Renal cortical epithelial cell (primary cell): ENCODE measurements at regions not wholly inside any gene's neighbourhood (a gene's known extent, or its start where the extent isn't known, plus 50 kb on each side); places are given as distances from the start of the nearest gene placed in this dataset.
"Not testable (repeated sequence)": the region's sequence is repeated elsewhere in the genome, so short reads cannot be mapped to it uniquely, and the experiment has no call there.

Experiments
- DNase-seq: peaks from one replicate; pipeline ENCODE4 v3.0.0-alpha.2; 2011; ENCODE audit warnings: low read depth

DNA sequence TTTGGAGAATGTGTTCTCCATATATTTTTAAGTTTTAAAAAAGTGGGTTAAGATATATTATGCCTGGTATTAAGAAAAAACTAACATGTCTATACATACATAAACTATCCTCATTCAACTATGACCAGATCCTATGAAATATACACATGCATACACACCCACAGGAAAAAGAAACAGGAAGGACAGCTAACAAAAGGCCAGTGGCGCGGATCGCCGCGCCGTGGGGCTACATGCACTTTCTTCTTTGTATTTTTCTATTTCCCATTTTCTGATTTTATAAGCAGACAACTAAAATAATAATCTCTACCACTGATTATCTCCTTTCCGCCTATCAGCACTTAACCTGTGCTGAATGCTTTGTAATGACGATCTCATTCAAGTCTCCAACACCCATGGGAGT lies 160.1 kb downstream of the OR4M2 start:
- no peak for DNase-seq

DNA sequence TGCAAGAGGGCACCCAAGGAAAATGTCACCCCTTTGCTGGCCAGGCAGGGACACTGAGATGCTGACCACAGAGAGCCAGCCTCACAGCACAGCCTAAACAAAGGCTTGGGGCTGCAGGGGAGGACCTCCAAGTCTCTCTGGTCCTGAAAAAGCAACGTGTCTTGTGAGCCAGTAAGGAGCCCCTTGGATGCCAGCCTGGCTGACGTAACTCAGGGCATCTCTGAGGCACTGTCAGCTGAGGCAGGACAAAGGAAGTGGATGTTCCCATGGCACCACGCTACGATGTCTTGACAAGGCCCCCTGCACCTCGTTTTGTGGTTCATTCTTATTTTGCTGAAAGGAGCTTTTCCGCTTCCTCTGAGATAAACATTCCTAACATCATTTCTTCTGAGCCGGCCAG lies 160.7 kb downstream of the OR4M2 start:
- DNase-seq = no peak

- DNase-seq = no peak
Observed at GRCh38 chr15:22241451-22241850, 161.1 kb downstream of the OR4M2 start.

- not testable (repeated sequence) for DNase-seq
Observed at GRCh38 chr15:22242311-22242710, 162.0 kb downstream of the OR4M2 start.

DNA sequence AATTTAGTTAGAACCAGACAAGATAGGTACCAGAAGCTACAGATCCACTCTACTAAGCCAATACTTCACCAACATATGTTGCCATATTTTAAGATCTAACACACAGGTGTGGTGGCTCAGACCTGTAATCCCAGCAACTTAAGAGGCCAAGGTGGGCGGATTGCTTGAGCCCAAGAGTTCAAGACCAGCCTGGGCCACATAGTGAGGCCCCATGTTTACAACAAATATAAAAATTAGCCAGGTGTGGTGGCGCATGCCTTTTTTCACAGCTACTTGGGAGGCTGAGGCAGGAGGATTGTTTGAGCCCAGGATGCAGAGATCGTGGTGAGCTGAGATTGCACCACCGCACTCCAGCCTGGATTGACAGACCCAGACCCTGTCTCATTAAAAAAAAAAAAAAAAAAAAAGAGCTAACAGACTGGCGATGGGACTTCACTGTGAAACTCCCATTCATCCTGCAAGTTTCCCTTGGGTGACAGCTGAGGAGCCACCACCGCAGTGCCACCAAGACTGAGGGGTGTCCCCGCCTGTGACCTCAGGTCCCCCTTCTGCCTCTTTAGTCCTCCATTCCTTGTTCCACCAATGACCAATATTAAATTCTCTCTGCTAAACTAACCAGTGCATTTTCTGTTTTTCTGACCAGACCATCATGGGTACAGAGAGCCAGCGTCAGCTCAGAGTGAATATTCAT lies 163.3 kb downstream of the OR4M2 start:
- DNase-seq = no peak

DNA sequence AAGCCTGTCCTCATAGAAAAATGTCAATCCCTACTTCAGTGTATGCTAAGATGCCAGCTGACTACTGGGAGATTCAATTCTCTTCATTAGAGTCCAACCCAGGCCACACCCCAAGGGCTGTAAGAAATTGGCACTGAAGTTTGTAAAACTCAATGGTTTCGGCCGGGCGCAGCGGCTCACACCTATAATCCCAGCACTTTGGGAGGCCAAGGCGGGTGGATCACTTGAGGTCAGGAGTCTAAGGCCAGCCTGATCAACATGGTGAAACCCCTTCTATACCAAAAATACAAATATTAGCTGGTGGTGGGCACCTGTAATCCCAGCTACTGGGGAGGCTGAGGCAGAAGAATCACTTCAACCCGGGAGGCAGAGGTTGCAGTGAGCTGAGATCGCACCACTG lies 169.2 kb downstream of the OR4M2 start:
- DNase-seq = not testable (repeated sequence)

DNA sequence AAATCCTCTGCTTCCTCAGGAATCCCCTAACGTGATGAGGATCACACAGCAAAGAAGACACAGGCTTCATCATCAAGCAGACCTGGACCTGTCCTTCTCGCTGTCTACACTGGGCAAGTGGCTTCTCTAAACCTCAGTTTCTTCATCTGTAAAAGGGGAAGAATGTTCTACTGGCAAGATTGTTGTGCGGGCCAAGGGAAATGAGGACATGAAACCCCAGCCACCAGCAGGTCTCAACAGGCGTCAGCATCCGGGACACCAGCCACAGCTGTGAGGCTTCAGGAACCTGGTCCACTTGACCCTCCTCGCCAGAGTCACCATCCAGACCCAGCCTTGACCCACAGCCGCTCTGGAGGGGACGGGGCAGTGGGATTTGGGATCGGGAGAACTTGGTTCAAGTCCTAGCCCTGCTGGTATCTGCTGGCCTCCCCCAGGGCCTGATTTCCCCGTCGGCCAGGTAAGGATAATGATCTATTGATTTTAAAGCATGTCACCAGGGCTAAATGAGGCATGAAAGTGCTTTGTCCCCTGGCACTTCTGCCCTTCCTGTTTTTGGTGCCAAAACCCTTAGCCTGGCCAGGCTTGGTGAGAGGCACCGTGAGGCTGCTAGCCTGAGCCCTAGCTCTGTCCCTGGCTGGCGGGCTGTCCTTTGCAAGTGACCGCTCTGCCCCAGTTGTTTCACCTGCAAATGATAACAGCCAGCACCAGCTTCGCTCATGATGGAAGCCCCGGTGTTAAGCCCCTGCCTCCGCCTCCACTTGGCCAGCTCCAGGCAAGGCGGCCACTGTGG lies 170.4 kb downstream of the OR4M2 start:
- not testable (repeated sequence) for DNase-seq

DNA sequence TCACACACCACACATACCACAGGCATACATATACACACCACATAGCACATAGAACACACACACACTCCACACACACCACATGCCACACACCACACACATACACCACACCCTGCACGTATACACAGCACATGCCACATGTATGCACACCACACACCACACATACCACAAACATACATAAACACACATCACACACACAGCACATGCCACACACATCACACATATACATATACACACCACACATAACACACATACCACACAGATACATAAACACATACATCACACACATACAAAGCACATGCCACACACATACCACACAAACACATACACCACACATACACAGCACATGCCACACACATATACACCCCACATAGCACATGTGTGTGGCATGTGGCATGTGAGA lies 171.1 kb downstream of the OR4M2 start:
- DNase-seq = no peak

- DNase-seq = not testable (repeated sequence)
Observed at GRCh38 chr15:22252047-22252446, 171.7 kb downstream of the OR4M2 start.

GRCh38 chr15:22252521-22252920 lies 172.2 kb downstream of the OR4M2 start:
- DNase-seq = not testable (repeated sequence)

- not testable (repeated sequence) for DNase-seq
Observed at GRCh38 chr15:22253002-22253675, 172.8 kb downstream of the OR4M2 start.

- DNase-seq = no peak
Observed at GRCh38 chr15:22253676-22254408, 173.5 kb downstream of the OR4M2 start.

DNA sequence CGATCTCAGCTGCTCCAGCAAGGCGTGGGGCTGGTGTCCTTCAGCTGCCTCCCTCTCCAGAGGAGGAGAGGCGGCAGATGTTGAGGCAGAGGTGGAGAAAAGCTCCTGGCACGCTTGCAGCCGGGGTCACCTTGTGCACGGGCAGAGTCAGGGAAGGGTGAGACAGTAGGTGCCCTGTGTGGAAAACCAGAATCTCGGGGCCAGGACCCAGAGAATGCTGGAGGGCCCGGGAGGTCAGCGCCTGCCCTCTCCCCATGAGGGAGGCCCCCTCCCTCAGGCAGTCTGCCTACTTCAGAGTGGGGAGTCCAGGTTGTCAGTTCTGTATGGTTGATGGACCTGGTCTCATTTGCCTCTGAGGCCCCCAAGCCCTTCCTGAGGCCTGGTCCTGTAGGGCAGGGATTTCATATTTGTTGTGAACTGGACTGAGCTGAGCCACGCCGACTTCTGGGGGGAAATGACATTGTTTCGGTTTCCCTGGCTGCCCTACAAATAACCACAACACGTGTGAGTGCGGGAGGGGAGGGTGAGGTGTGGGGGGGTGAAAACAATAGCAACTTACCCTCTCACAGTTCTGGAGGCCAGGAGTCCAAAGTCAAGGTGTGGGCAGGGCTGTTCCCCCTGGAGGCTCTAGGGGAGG lies 174.2 kb downstream of the OR4M2 start:
- not testable (repeated sequence) for DNase-seq

DNA sequence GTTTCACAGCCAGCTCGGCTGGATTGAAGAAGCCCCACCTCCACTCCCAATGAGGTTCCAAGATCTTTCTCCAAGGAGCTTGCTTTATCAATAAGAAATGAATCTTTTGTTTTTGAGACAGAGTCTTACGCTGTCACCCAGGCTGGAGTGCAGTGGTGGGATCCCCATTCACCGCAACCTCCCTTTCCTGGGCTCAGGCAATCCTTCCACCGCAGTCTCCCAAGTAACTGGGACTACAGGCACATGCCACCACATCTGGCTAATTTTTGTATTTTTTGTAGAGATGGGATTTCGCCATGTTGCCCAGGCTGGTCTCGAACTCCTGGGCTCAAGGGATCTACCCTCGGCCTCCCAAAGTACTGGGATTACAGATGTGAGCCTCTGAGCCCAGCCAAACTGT lies 175.3 kb downstream of the OR4M2 start:
- not testable (repeated sequence) for DNase-seq

DNA sequence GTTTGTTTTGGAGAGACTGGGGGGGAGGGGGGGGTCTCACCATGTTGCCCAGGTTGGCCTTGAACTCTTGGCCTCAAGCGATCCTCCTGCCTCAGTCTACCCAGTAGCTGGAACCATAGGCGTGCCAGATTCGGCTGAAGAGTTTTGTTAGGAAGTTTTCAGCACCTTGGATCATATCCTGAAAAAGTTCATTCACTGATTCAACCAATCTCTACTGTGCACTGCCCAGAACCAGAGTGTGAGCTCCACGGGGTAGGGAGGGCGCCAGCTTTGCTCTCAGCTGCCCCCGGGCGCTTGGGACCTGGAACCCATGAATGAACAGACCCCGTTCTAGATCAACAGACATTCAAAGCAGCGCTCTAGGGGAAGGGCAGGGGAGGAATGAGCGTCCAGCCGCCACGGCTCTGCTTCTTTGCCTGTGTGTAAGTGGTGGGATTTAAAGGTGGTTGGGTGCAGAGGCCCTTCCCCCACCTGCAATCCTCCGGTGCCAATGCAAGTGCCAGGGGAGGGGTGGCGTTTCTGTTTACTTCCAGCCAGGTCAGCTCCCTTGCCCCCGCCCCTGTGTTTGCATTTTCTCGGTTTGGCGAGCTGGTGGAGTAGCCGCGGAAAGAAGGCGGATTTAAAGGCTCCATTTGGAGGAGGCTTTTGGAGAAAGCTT lies 176.2 kb downstream of the OR4M2 start:
- not testable (repeated sequence) for DNase-seq

DNA sequence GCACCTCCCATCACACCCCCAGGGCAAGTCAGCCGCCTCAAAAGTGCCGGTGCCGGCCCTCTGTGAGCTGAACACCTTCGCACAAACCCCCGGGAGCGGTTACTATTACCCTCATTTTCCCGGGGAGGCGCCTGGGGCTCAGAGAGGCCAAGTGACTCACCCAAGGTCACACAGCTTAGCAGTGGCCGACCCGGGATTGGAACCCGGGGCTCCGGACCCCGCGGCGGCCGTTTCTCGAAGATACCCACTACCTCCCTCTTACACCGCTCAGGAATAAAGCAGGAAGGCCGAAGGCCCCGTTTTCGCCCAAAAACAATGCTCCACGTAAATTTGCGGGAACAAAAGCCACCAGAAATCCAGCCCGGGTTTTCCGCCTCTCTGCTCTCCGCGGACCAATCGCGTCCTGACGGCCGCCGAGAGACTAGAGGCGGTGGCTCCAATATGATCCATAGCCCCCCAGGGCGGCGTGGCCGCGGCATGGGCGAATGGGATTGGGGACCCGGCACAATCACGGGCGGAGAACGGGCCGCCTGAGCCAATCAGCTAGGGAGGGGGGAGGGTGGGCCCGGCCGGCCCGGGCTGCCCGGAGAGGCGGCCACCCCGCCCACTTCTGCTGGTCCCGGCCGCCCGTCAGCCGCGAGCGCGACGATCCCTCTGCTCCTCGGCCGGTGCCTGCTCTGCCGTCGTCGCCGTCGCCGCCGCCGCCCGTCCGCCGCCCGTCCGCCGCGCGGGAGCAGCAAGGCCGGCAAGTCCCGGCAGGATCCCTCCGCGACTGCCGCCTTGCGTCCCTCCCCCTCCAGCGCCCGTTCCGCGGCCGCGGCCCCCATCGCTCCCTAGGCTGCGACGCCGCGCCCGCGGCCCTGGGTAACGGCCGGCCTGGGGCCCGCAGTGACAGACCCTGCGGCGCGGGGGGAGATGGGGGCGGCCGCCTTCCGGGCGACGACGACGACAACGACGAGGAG lies 177.0 kb downstream of the OR4M2 start:
- no peak for DNase-seq

- no peak for DNase-seq
Observed at GRCh38 chr15:22258009-22258397, 177.7 kb downstream of the OR4M2 start.

- no peak for DNase-seq
Observed at GRCh38 chr15:22258398-22259150, 178.2 kb downstream of the OR4M2 start.

- not testable (repeated sequence) for DNase-seq
Observed at GRCh38 chr15:22259151-22259750, 178.9 kb downstream of the OR4M2 start.
